ENCODE measurements at regions not wholly inside any gene's neighbourhood (a gene's known extent, or its start where the extent isn't known, plus 50 kb on each side); places are given as distances from the start of the nearest gene placed in this dataset.

- peaks cover 18% of the 10 kb centered on the region for H3K27me3 Mint-ChIP-seq
- no peak overlapping the region for H2AFZ ChIP-seq (ENCODE audit: insufficient read depth, low read depth, low read length, poor library complexity, severe bottlenecking)
- H3K36me3 ChIP-seq (replicated peaks in 1 of 2; ENCODE audit: control extremely low read depth in 1 of 2, control insufficient read depth in 1 of 2, extremely low read depth in 1 of 2, insufficient read depth in 2 of 2, low read length in 1 of 2) = no peaks in the 10 kb centered on the region
- no peak overlapping the region for H3K4me3 Mint-ChIP-seq
- peaks cover 23 to 27% of the 10 kb centered on the region in 2 donors for H3K4me1 ChIP-seq (ENCODE audit: control insufficient read depth in 2 of 2, insufficient read depth in 2 of 2, low read length in 2 of 2)
- H3K4me1 Mint-ChIP-seq = peaks cover 39% of the 10 kb centered on the region
- no peak overlapping the region for H3K27ac ChIP-seq (ENCODE audit: low read length in 2 of 2)
- ChIA-PET CTCF (no interaction called here), POLR2A (no interaction called here)
- H3K4me2 ChIP-seq (replicated peaks; ENCODE audit: low read depth, low read length, poor library complexity, severe bottlenecking) = no peak overlapping the region
- no peaks in the 10 kb centered on the region for H4K20me1 ChIP-seq (ENCODE audit: control insufficient read depth, insufficient read depth, low read length, poor library complexity, severe bottlenecking)
- TF ChIP-seq CTCF (IDR thresholded peaks at IDR 0.05) (no peak), EZH2 (IDR thresholded peaks at IDR 0.05; ENCODE audit: borderline replicate concordance, insufficient read depth, low read depth, low read length, poor library complexity, severe bottlenecking) (no peak)
- ATAC-seq (ENCODE audit: low read depth) (no peak), DNase-seq (peak; percentile 58)
- no peaks in the 10 kb centered on the region for H3K79me2 ChIP-seq (ENCODE audit: control insufficient read depth, insufficient read depth, low read length)
- peaks cover 0 to 8% (median 1%) of the 10 kb centered on the region in 3 donors for H3K9me3 ChIP-seq (ENCODE audit: control extremely low read depth in 1 of 3, control insufficient read depth in 2 of 3, insufficient read depth in 1 of 3, low read length in 2 of 3)
- intact Hi-C loops (cut with micrococcal nuclease) = no loop called here
- peaks cover 0 to 10% (median 5%) of the 10 kb centered on the region in 4 experiments for H3K27me3 ChIP-seq (replicated peaks in 1 of 4; ENCODE audit: control extremely low read depth in 1 of 4, control insufficient read depth in 3 of 4, insufficient read depth in 4 of 4, low read length in 3 of 4)
- 24% methylated on average over 2 of the region's 3 CpGs for WGBS (ENCODE audit: insufficient coverage)
- no peak overlapping the region for H3K9ac ChIP-seq (ENCODE audit: low read length)
- H3K27ac Mint-ChIP-seq = peak overlapping the region; percentile 21
- peaks cover 4% of the 10 kb centered on the region for H3K9me3 Mint-ChIP-seq (ENCODE audit: insufficient read depth)
- H3K4me3 ChIP-seq (ENCODE audit: control extremely low read depth in 1 of 5, extremely low read depth in 1 of 5, insufficient read depth in 1 of 5, low read depth in 2 of 5, low read length in 4 of 5) = no peak overlapping the region
Observed at GRCh38 chr2:111221701-111222100, 101.0 kb downstream of the BCL2L11 start.

GRCh38 chr2:111222204-111222866, 101.6 kb downstream of the BCL2L11 start:
- intact Hi-C loops (cut with micrococcal nuclease) = no loop called here
- ChIA-PET POLR2A (interaction anchor here (0.5 kb wide), 1 partner anchor 69 kb away, joined by 3 read pairs; no protein-coding TSS in a partner anchor), CTCF (no interaction called here)
- Histone ChIP-seq H3K9ac (ENCODE audit: low read length) (no peak overlapping the region), H2AFZ (ENCODE audit: insufficient read depth, low read depth, low read length, poor library complexity, severe bottlenecking) (no peak overlapping the region), H3K4me2 (replicated peaks; ENCODE audit: low read depth, low read length, poor library complexity, severe bottlenecking) (no peak overlapping the region), H3K4me1 (ENCODE audit: control insufficient read depth in 2 of 2, insufficient read depth in 2 of 2, low read length in 2 of 2) (peaks cover 23 to 27% of the 10 kb centered on the region in 2 donors), H3K27me3 (replicated peaks in 1 of 4; ENCODE audit: control extremely low read depth in 1 of 4, control insufficient read depth in 3 of 4, insufficient read depth in 4 of 4, low read length in 3 of 4) (peaks cover 0 to 10% (median 5%) of the 10 kb centered on the region in 4 experiments), H3K9me3 (ENCODE audit: control extremely low read depth in 1 of 3, control insufficient read depth in 2 of 3, insufficient read depth in 1 of 3, low read length in 2 of 3) (peaks cover 0 to 2% (median 1%) of the 10 kb centered on the region in 3 donors), H3K79me2 (ENCODE audit: control insufficient read depth, insufficient read depth, low read length) (no peaks in the 10 kb centered on the region), H3K36me3 (replicated peaks in 1 of 2; ENCODE audit: control extremely low read depth in 1 of 2, control insufficient read depth in 1 of 2, extremely low read depth in 1 of 2, insufficient read depth in 2 of 2, low read length in 1 of 2) (no peaks in the 10 kb centered on the region), H3K4me3 (ENCODE audit: control extremely low read depth in 1 of 5, extremely low read depth in 1 of 5, insufficient read depth in 1 of 5, low read depth in 2 of 5, low read length in 4 of 5) (no peak overlapping the region), H3K27ac (ENCODE audit: low read length in 2 of 2) (no peak overlapping the region), H4K20me1 (ENCODE audit: control insufficient read depth, insufficient read depth, low read length, poor library complexity, severe bottlenecking) (no peaks in the 10 kb centered on the region)
- Mint-ChIP-seq H3K4me3 (no peak overlapping the region), H3K4me1 (peaks cover 39% of the 10 kb centered on the region), H3K9me3 (ENCODE audit: insufficient read depth) (peaks cover 4% of the 10 kb centered on the region), H3K27ac (no peak overlapping the region), H3K27me3 (peaks cover 18% of the 10 kb centered on the region)
- DNase-seq (no peak), ATAC-seq (ENCODE audit: low read depth) (no peak)
- no peak for TF ChIP-seq EZH2 (IDR thresholded peaks at IDR 0.05; ENCODE audit: borderline replicate concordance, insufficient read depth, low read depth, low read length, poor library complexity, severe bottlenecking)
- 73% methylated on average over 3 of the region's 3 CpGs for WGBS (ENCODE audit: insufficient coverage)
